ENCODE measurements at regions not wholly inside any gene's neighbourhood (a gene's known extent, or its start where the extent isn't known, plus 50 kb on each side); places are given as distances from the start of the nearest gene placed in this dataset.
"Not testable (repeated sequence)": the region's sequence is repeated elsewhere in the genome, so short reads cannot be mapped to it uniquely, and the experiment has no call there.

GRCh38 chr10:120041807-120042559, 149.5 kb downstream of the SEC23IP start:
- Histone ChIP-seq H4K20me1 (ENCODE audit: control insufficient read depth, insufficient read depth, low read length, poor library complexity, severe bottlenecking) (no peaks in the 10 kb centered on the region), H2AFZ (ENCODE audit: insufficient read depth, low read depth, low read length, poor library complexity, severe bottlenecking) (no peak overlapping the region), H3K36me3 (replicated peaks in 1 of 2; ENCODE audit: control extremely low read depth in 1 of 2, control insufficient read depth in 1 of 2, extremely low read depth in 1 of 2, insufficient read depth in 2 of 2, low read length in 1 of 2) (no peaks in the 10 kb centered on the region), H3K27me3 (replicated peaks in 1 of 4; ENCODE audit: control extremely low read depth in 1 of 4, control insufficient read depth in 3 of 4, insufficient read depth in 4 of 4, low read length in 3 of 4) (peaks cover 0 to 2% (median 0%) of the 10 kb centered on the region in 4 experiments), H3K4me2 (replicated peaks; ENCODE audit: low read depth, low read length, poor library complexity, severe bottlenecking) (no peak overlapping the region), H3K9me3 (ENCODE audit: control extremely low read depth in 1 of 3, control insufficient read depth in 2 of 3, insufficient read depth in 1 of 3, low read length in 2 of 3) (peaks cover 0 to 2% (median 0%) of the 10 kb centered on the region in 3 donors), H3K4me3 (ENCODE audit: control extremely low read depth in 1 of 5, extremely low read depth in 1 of 5, insufficient read depth in 1 of 5, low read depth in 2 of 5, low read length in 4 of 5) (no peak overlapping the region), H3K79me2 (ENCODE audit: control insufficient read depth, insufficient read depth, low read length) (no peaks in the 10 kb centered on the region), H3K9ac (ENCODE audit: low read length) (no peak overlapping the region), H3K27ac (ENCODE audit: low read length in 2 of 2) (no peak overlapping the region), H3K4me1 (ENCODE audit: control insufficient read depth in 2 of 2, insufficient read depth in 2 of 2, low read length in 2 of 2) (no peaks in the 10 kb centered on the region)
- intact Hi-C loops (cut with micrococcal nuclease) = no loop called here
- WGBS (ENCODE audit: insufficient coverage) = 91% methylated on average over 10 of the region's 12 CpGs
- H3K4me3 Mint-ChIP-seq = no peak overlapping the region
- ATAC-seq (ENCODE audit: low read depth) (no peak), DNase-seq (no peak)
- H3K27ac Mint-ChIP-seq = no peak overlapping the region
- TF ChIP-seq CTCF (IDR thresholded peaks at IDR 0.05) (no peak), EZH2 (IDR thresholded peaks at IDR 0.05; ENCODE audit: borderline replicate concordance, insufficient read depth, low read depth, low read length, poor library complexity, severe bottlenecking) (no peak)
- H3K27me3 Mint-ChIP-seq = peaks cover 7% of the 10 kb centered on the region
- CTCF ChIA-PET = no interaction called here
- POLR2A ChIA-PET = no interaction called here
- no peaks in the 10 kb centered on the region for H3K9me3 Mint-ChIP-seq (ENCODE audit: insufficient read depth)
- no peaks in the 10 kb centered on the region for H3K4me1 Mint-ChIP-seq

GRCh38 chr10:120042705-120043104, 150.2 kb downstream of the SEC23IP start:
- no peak overlapping the region for H3K9ac ChIP-seq (ENCODE audit: low read length)
- no peaks in the 10 kb centered on the region for H3K79me2 ChIP-seq (ENCODE audit: control insufficient read depth, insufficient read depth, low read length)
- no peaks in the 10 kb centered on the region for H3K36me3 ChIP-seq (replicated peaks in 1 of 2; ENCODE audit: control extremely low read depth in 1 of 2, control insufficient read depth in 1 of 2, extremely low read depth in 1 of 2, insufficient read depth in 2 of 2, low read length in 1 of 2)
- Mint-ChIP-seq H3K27ac (no peak overlapping the region), H3K27me3 (no peaks in the 10 kb centered on the region), H3K4me1 (no peaks in the 10 kb centered on the region), H3K9me3 (ENCODE audit: insufficient read depth) (no peaks in the 10 kb centered on the region), H3K4me3 (no peak overlapping the region)
- no peaks in the 10 kb centered on the region for H3K4me1 ChIP-seq (ENCODE audit: control insufficient read depth in 2 of 2, insufficient read depth in 2 of 2, low read length in 2 of 2)
- POLR2A ChIA-PET = no interaction called here
- TF ChIP-seq CTCF (IDR thresholded peaks at IDR 0.05) = no peak
- no peak for TF ChIP-seq EZH2 (IDR thresholded peaks at IDR 0.05; ENCODE audit: borderline replicate concordance, insufficient read depth, low read depth, low read length, poor library complexity, severe bottlenecking)
- H3K4me2 ChIP-seq (replicated peaks; ENCODE audit: low read depth, low read length, poor library complexity, severe bottlenecking) = no peak overlapping the region
- peaks cover 0 to 2% (median 0%) of the 10 kb centered on the region in 4 experiments for H3K27me3 ChIP-seq (replicated peaks in 1 of 4; ENCODE audit: control extremely low read depth in 1 of 4, control insufficient read depth in 3 of 4, insufficient read depth in 4 of 4, low read length in 3 of 4)
- CTCF ChIA-PET = no interaction called here
- no peak for DNase-seq
- H3K27ac ChIP-seq (ENCODE audit: low read length in 2 of 2) = no peak overlapping the region
- no peak overlapping the region for H3K4me3 ChIP-seq (ENCODE audit: control extremely low read depth in 1 of 5, extremely low read depth in 1 of 5, insufficient read depth in 1 of 5, low read depth in 2 of 5, low read length in 4 of 5)
- intact Hi-C loops (cut with micrococcal nuclease) = no loop called here
- H2AFZ ChIP-seq (ENCODE audit: insufficient read depth, low read depth, low read length, poor library complexity, severe bottlenecking) = no peak overlapping the region
- no peak for ATAC-seq (ENCODE audit: low read depth)
- peaks cover 0 to 3% (median 0%) of the 10 kb centered on the region in 3 donors for H3K9me3 ChIP-seq (ENCODE audit: control extremely low read depth in 1 of 3, control insufficient read depth in 2 of 3, insufficient read depth in 1 of 3, low read length in 2 of 3)
- no peaks in the 10 kb centered on the region for H4K20me1 ChIP-seq (ENCODE audit: control insufficient read depth, insufficient read depth, low read length, poor library complexity, severe bottlenecking)

DNA sequence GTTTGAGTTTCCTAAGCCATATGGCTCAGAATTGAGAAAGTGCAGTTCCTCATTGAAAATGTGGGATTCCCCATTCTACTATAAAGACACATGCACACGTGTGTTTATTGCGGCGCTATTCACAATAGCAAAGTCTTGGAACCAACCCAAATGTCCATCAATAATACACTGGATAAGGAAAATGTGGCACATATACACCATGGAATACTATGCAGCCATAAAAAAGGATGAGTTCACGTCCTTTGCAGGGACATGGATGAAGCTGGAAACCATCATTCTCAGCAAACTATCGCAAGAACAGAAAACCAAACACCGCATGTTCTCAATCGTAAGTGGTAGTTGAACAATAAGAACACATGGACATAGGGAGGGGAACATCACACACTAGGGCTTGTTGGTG, 154.8 kb downstream of the SEC23IP start:
- H3K27ac ChIP-seq (ENCODE audit: low read length in 2 of 2); intact Hi-C loops (cut with micrococcal nuclease); H4K20me1 ChIP-seq (ENCODE audit: control insufficient read depth, insufficient read depth, low read length, poor library complexity, severe bottlenecking); ATAC-seq (ENCODE audit: low read depth); H3K4me2 ChIP-seq (replicated peaks; ENCODE audit: low read depth, low read length, poor library complexity, severe bottlenecking); H3K9me3 ChIP-seq (ENCODE audit: control extremely low read depth in 1 of 3, control insufficient read depth in 2 of 3, insufficient read depth in 1 of 3, low read length in 2 of 3); CTCF ChIA-PET; H3K4me3 ChIP-seq (ENCODE audit: control extremely low read depth in 1 of 5, extremely low read depth in 1 of 5, insufficient read depth in 1 of 5, low read depth in 2 of 5, low read length in 4 of 5); H3K4me1 ChIP-seq (ENCODE audit: control insufficient read depth in 2 of 2, insufficient read depth in 2 of 2, low read length in 2 of 2); H3K9ac ChIP-seq (ENCODE audit: low read length); H3K79me2 ChIP-seq (ENCODE audit: control insufficient read depth, insufficient read depth, low read length); H3K27ac Mint-ChIP-seq; H3K9me3 Mint-ChIP-seq (ENCODE audit: insufficient read depth); DNase-seq; H3K4me3 Mint-ChIP-seq; H3K27me3 ChIP-seq (replicated peaks in 1 of 4; ENCODE audit: control extremely low read depth in 1 of 4, control insufficient read depth in 3 of 4, insufficient read depth in 4 of 4, low read length in 3 of 4); H3K36me3 ChIP-seq (replicated peaks in 1 of 2; ENCODE audit: control extremely low read depth in 1 of 2, control insufficient read depth in 1 of 2, extremely low read depth in 1 of 2, insufficient read depth in 2 of 2, low read length in 1 of 2); H2AFZ ChIP-seq (ENCODE audit: insufficient read depth, low read depth, low read length, poor library complexity, severe bottlenecking); H3K4me1 Mint-ChIP-seq; POLR2A ChIA-PET: not testable (repeated sequence)
- peaks cover 13% of the 10 kb centered on the region for H3K27me3 Mint-ChIP-seq
- WGBS (ENCODE audit: insufficient coverage) = 100% methylated on average over 3 of the region's 7 CpGs
